ENCODE measurements at regions not wholly inside any gene's neighbourhood (a gene's known extent, or its start where the extent isn't known, plus 50 kb on each side); places are given as distances from the start of the nearest gene placed in this dataset.
"Not testable (repeated sequence)": the region's sequence is repeated elsewhere in the genome, so short reads cannot be mapped to it uniquely, and the experiment has no call there.

- not testable (repeated sequence) for TF ChIP-seq CTCF (IDR thresholded peaks at IDR 0.05; ENCODE audit: poor library complexity); EZH2phosphoT487 (IDR thresholded peaks at IDR 0.05; ENCODE audit: low read depth, severe bottlenecking, unreplicated experiment)
These were observed 89.2 kb downstream of the CETN3 start for GRCh38 chr5:90320348-90320747.
